ENCODE measurements at regions not wholly inside any gene's neighbourhood (a gene's known extent, or its start where the extent isn't known, plus 50 kb on each side); places are given as distances from the start of the nearest gene placed in this dataset.

GRCh38 chr2:65934992-65935629 is 499.8 kb upstream of the MEIS1 start:
- no peak for TF ChIP-seq IRF2 (CRISPR knock-in tag; IDR thresholded peaks at IDR 0.05; ENCODE audit: borderline replicate concordance, low read depth)
- TF ChIP-seq CTCF (IDR thresholded peaks at IDR 0.05): no peak
- TF ChIP-seq CREM (CRISPR knock-in tag; IDR thresholded peaks at IDR 0.05): no peak
- no peak for TF ChIP-seq TCF7 (CRISPR knock-in tag; IDR thresholded peaks at IDR 0.05; ENCODE audit: low read depth)
- no peak for TF ChIP-seq ATF1 (CRISPR knock-in tag; IDR thresholded peaks at IDR 0.05)
- no peak for TF ChIP-seq ZNF219 (CRISPR knock-in tag; IDR thresholded peaks at IDR 0.05; ENCODE audit: borderline replicate concordance)
- TF ChIP-seq ATF3 (CRISPR knock-in tag; conservative IDR thresholded peaks at IDR 0.05): no peak

Measured in WTC11 (cell line).